NB4 (cell line): ENCODE measurements at regions not wholly inside any gene's neighbourhood (a gene's known extent, or its start where the extent isn't known, plus 50 kb on each side); places are given as distances from the start of the nearest gene placed in this dataset.

Source experiments
- DNase-seq: peaks from one replicate; pipeline ENCODE4 v3.0.0; 2010; ENCODE audit warnings: low read depth
- H3K4me3 ChIP-seq: one replicate; pipeline ENCODE4 v1.5.1; 2011; ENCODE audit warnings: mild to moderate bottlenecking, low read depth, low read length, moderate library complexity
- CTCF ChIP-seq: IDR thresholded peaks from one replicate; pipeline ENCODE4 v1.5.1; 2012; ENCODE audit warnings: low read depth, low read length
- MYC ChIP-seq: IDR thresholded peaks from 2 replicates; pipeline ENCODE4 v1.6.1; 2011; ENCODE audit warnings: low read depth, low read length
- POLR2A ChIP-seq: IDR thresholded peaks from 2 replicates; pipeline ENCODE4 v1.6.1; 2011; ENCODE audit warnings: mild to moderate bottlenecking; ENCODE audit not compliant: insufficient read length; ENCODE audit errors: extremely low read depth
- TF ChIP-seq, protein P1 (sequence below): IDR thresholded peaks from 2 replicates; pipeline ENCODE4 v1.6.1; 2011; ENCODE audit warnings: low read depth, low read length

DNA sequence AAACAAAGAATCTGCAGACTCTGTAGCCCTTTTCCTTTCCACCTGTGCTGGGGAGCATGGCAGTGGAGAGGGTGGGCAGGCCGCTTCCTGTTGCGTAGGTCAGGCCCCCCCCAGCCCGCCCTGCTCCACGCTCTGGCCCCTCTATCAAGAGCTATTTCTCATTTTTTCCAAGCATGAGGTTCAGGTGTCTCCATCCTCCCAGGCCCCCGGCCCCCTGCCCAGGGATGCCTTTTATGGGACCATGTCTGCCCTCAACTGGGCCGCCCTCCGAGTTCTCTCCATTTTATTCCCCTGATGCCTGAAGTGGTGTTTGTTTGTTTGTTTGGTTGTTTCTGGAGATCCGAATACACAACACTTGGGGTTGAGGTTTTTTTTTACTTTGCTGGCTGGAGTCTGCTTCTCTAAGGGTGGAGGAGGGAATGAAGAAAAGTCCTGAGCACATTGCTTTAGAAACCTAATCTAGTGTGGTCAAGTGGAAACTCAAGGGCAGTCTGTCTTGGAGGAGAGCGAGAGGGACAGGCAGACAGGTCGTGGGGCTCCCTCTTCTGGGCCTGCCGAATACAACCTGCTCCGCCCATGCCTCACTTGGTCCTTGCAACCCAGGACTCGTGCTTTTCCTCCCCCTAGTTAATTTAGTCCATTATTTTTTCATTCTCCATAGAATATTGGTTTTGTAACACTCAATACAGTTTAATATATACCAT, 176.5 kb upstream of the LYSMD4 start:
- TF ChIP-seq, protein P1, sequence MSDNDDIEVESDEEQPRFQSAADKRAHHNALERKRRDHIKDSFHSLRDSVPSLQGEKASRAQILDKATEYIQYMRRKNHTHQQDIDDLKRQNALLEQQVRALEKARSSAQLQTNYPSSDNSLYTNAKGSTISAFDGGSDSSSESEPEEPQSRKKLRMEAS = no peak
- TF ChIP-seq CTCF = peak; percentile 40
- no peak overlapping the region for H3K4me3 ChIP-seq
- DNase-seq = peak; percentile 50

GRCh38 chr15:99907698-99908097, 174.5 kb upstream of the LYSMD4 start:
- H3K4me3 ChIP-seq = no peak overlapping the region
- DNase-seq = no peak
- TF ChIP-seq POLR2A (no peak), CTCF (no peak), MYC (no peak)
- TF ChIP-seq, protein P1 = no peak

- no peak for DNase-seq
- no peak overlapping the region for H3K4me3 ChIP-seq
- TF ChIP-seq, protein P1 = no peak
- no peak for TF ChIP-seq MYC
- no peak for TF ChIP-seq POLR2A
- TF ChIP-seq CTCF = no peak
Observed at GRCh38 chr15:99906793-99907192, 173.6 kb upstream of the LYSMD4 start.

- no peak overlapping the region for H3K4me3 ChIP-seq
- TF ChIP-seq, protein P1 = no peak
- TF ChIP-seq POLR2A (no peak), MYC (no peak), CTCF (no peak)
- no peak for DNase-seq
Observed at GRCh38 chr15:99906311-99906710, 173.1 kb upstream of the LYSMD4 start.

- DNase-seq = no peak
- no peak overlapping the region for H3K4me3 ChIP-seq
- TF ChIP-seq POLR2A = no peak
- TF ChIP-seq, protein P1 = no peak
- no peak for TF ChIP-seq MYC
- no peak for TF ChIP-seq CTCF
Observed at GRCh38 chr15:99902248-99902928, 169.2 kb upstream of the LYSMD4 start.
